ENCODE measurements at regions not wholly inside any gene's neighbourhood (a gene's known extent, or its start where the extent isn't known, plus 50 kb on each side); places are given as distances from the start of the nearest gene placed in this dataset.

DNA sequence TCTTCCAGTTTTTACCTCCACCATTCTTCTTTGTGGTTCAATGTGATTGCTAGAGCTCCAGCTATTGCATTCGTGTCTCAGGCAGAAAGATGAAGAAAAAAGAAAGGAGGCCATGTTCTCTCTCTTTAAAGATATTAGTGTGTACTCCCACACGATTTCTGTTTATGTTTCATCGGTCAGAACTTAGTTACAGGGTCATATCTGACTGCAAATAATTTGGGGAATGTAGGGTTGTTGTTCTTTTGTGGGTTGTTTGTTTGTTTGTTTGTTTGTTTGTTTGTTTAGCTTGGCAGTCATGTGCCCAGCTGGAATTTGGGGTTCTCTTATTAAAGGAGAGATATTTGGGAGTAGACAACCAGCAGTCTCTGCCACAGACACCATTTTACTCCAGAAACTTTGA is 53.6 kb upstream of the PIK3CG start:
- DNase-seq = no peak

GRCh38 chr7:106812027-106812643 is 52.9 kb upstream of the PIK3CG start:
- DNase-seq = peak; percentile 75 to 89 (median 84)

DNA sequence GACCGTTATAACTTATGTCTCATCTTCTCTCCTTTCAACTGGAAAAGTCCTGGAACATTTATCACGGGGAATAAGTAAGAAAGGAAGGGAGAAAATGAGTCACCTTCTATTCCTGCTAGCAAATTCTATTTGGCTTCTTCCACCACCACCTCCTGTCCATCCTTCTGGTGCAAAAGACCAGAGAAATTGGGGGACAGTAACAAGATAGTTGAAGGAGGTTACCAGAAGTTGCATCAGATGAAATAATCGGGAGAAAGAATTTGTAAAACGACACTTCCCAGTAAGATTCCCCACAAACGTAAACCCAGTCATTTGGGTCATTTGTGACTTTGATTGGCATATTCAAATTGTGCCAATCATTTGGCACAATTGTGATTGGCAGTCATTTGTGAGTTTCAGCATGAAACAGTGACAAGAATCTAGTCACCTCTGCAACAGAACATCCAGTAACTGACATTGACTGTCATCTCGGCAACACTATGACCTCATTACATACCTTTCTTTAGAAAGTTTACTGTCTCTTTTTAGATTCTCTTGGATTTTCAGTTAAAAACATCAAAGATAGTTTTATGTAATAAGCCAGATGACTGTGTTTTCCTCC is 51.3 kb upstream of the PIK3CG start:
- DNase-seq = no peak

- peak; percentile 37 to 64 (median 55) for DNase-seq
These were observed 50.2 kb upstream of the PIK3CG start for GRCh38 chr7:106814887-106815286.
